Lung (tissue), 11 donors: ENCODE measurements at regions not wholly inside any gene's neighbourhood (a gene's known extent, or its start where the extent isn't known, plus 50 kb on each side); places are given as distances from the start of the nearest gene placed in this dataset.

Source experiments
- ATAC-seq: fragments of 200-7000 bp; cut with Tn5 transposase; one replicate; pipeline ENCODE4 v1.9.1; 2020; ENCODE audit warnings: moderate number of reproducible peaks; ENCODE audit not compliant: insufficient read depth, low FRiP score
- DNase-seq, 3 donors: peaks; one replicate each; pipeline ENCODE4 v3.0.0-alpha.2; 2013 to 2017
- H3K27ac ChIP-seq, 2 donors: one replicate each; pipeline ENCODE4 v1.5.1; 2013; ENCODE audit warnings: mild to moderate bottlenecking in 2 of 2, moderate library complexity in 2 of 2, control low read depth in 1 of 2, inconsistent platforms in 1 of 2, low read depth in 1 of 2, low read length in 1 of 2
- H3K27me3 ChIP-seq, 3 donors: one replicate each; pipeline ENCODE4 v1.5.1; 2013; ENCODE audit warnings: low read length in 2 of 3; ENCODE audit not compliant: control insufficient read depth in 3 of 3, insufficient read depth in 3 of 3
- H3K36me3 ChIP-seq, 4 donors: one replicate each; pipeline ENCODE4 v1.5.1; 2013; ENCODE audit warnings: low read length in 4 of 4, mild to moderate bottlenecking in 1 of 4, moderate library complexity in 1 of 4; ENCODE audit not compliant: control insufficient read depth in 4 of 4, insufficient read depth in 4 of 4
- H3K4me1 ChIP-seq, 5 donors: one replicate each; pipeline ENCODE4 v1.5.1; 2013; ENCODE audit warnings: low read length in 5 of 5, mild to moderate bottlenecking in 2 of 5, moderate library complexity in 1 of 5; ENCODE audit not compliant: control insufficient read depth in 5 of 5, insufficient read depth in 5 of 5
- H3K4me3 ChIP-seq: one replicate; pipeline ENCODE4 v1.5.1; 2013; ENCODE audit warnings: mild to moderate bottlenecking, control low read depth, moderate library complexity
- H3K9ac ChIP-seq, 2 donors: one replicate each; pipeline ENCODE4 v1.5.1; 2013; ENCODE audit warnings: low read length in 2 of 2, control low read depth in 1 of 2; ENCODE audit not compliant: insufficient read depth in 1 of 2
- H3K9me3 ChIP-seq, 4 donors: one replicate each; pipeline ENCODE4 v1.5.1; 2013; ENCODE audit warnings: low read length in 3 of 4, mild to moderate bottlenecking in 1 of 4, moderate library complexity in 1 of 4; ENCODE audit not compliant: control insufficient read depth in 4 of 4, insufficient read depth in 3 of 4
- CTCF ChIP-seq: IDR thresholded peaks from 2 replicates; pipeline ENCODE4 v1.5.1; 2012; ENCODE audit warnings: mild to moderate bottlenecking; ENCODE audit errors: control extremely low read depth, extremely low read depth
- WGBS, 2 donors: extraction: QIAGEN DNeasy Blood & Tissue Kit; methylation state at CpG; one replicate each; pipeline ENCODE4 v1.1.7; 2013; 5-methylcytosine and 5-hydroxymethylcytosine counted together
- donor health status: control.
- donor health status: control.
- donor health status: Bipolar disorder and iron deficiency.
- donor health status: healthy.
- donor health status: DM: yes; HTN: yes; CAD: no.

- Histone ChIP-seq H3K27me3 (peaks cover 0 to 3% (median 0%) of the 10 kb centered on the region in 3 donors), H3K4me1 (peaks cover 0 to 20% (median 4%) of the 10 kb centered on the region in 5 donors), H3K27ac (no peak overlapping the region), H3K9ac (peak overlapping the region in 1 of 2 donors; percentile 20), H3K9me3 (no peaks in the 10 kb centered on the region), H3K36me3 (no peaks in the 10 kb centered on the region), H3K4me3 (no peak overlapping the region)
- 51 to 59% methylated on average over 10 of the region's 10 CpGs for WGBS, 2 donors
- TF ChIP-seq CTCF, result no peak
- DNase-seq (peak; percentile 15 to 25 (median 22)), ATAC-seq (no peak)
These were observed 121.5 kb upstream of the ADAMTS18 start for GRCh38 chr16:77556201-77556873.

GRCh38 chr16:77557385-77557784 is 122.6 kb upstream of the ADAMTS18 start:
- WGBS, 2 donors, result 26 to 54% methylated on average over 2 of the region's 2 CpGs
- Histone ChIP-seq H3K9ac (no peak overlapping the region), H3K9me3 (no peaks in the 10 kb centered on the region), H3K4me1 (peaks cover 0 to 20% (median 4%) of the 10 kb centered on the region in 5 donors), H3K4me3 (no peak overlapping the region), H3K36me3 (no peaks in the 10 kb centered on the region), H3K27ac (no peak overlapping the region), H3K27me3 (peaks cover 0 to 3% (median 2%) of the 10 kb centered on the region in 3 donors)
- DNase-seq (no peak), ATAC-seq (no peak)
- TF ChIP-seq CTCF, result no peak

GRCh38 chr16:77558786-77559185 is 124.0 kb upstream of the ADAMTS18 start:
- Histone ChIP-seq H3K36me3 (no peaks in the 10 kb centered on the region), H3K27me3 (peaks cover 0 to 3% (median 2%) of the 10 kb centered on the region in 3 donors), H3K9me3 (no peaks in the 10 kb centered on the region), H3K4me1 (peaks cover 0 to 12% (median 3%) of the 10 kb centered on the region in 5 donors), H3K9ac (no peak overlapping the region), H3K4me3 (no peak overlapping the region), H3K27ac (no peak overlapping the region)
- WGBS, 2 donors, result 75 to 84% methylated on average over 2 of the region's 2 CpGs
- no peak for ATAC-seq
- TF ChIP-seq CTCF, result no peak
- peak in 1 of 3 donors; percentile 20 for DNase-seq

- H3K9ac ChIP-seq, result no peak overlapping the region
- no peaks in the 10 kb centered on the region for H3K4me1 ChIP-seq
- H3K36me3 ChIP-seq, result no peaks in the 10 kb centered on the region
- no peak for ATAC-seq
- H3K27me3 ChIP-seq, result peaks cover 0 to 2% (median 0%) of the 10 kb centered on the region in 3 donors
- DNase-seq, result no peak
- no peak for TF ChIP-seq CTCF
- no peak overlapping the region for H3K27ac ChIP-seq
- no peaks in the 10 kb centered on the region for H3K9me3 ChIP-seq
- no peak overlapping the region for H3K4me3 ChIP-seq
These were observed 127.7 kb upstream of the ADAMTS18 start for GRCh38 chr16:77562497-77562896.
